ENCODE measurements at regions not wholly inside any gene's neighbourhood (a gene's known extent, or its start where the extent isn't known, plus 50 kb on each side); places are given as distances from the start of the nearest gene placed in this dataset.

GRCh38 chrX:68896581-68896980, 67.8 kb downstream of the EFNB1 start:
- TF ChIP-seq POLR2A (IDR thresholded peaks at IDR 0.05) (no peak), CTCF (IDR thresholded peaks at IDR 0.05) (no peak), POLR2AphosphoS5 (IDR thresholded peaks at IDR 0.05) (no peak)

Measured in sigmoid colon (tissue), 4 donors.